GM18868 (cell line): ENCODE measurements at regions not wholly inside any gene's neighbourhood (a gene's known extent, or its start where the extent isn't known, plus 50 kb on each side); places are given as distances from the start of the nearest gene placed in this dataset.

Experiments used
- ATAC-seq: cut with Tn5 transposase; IDR thresholded peaks from one replicate; pipeline ENCODE4 v1.9.1; 2021; ENCODE audit warnings: mild to moderate bottlenecking, moderate library complexity; ENCODE audit not compliant: unreplicated experiment

DNA sequence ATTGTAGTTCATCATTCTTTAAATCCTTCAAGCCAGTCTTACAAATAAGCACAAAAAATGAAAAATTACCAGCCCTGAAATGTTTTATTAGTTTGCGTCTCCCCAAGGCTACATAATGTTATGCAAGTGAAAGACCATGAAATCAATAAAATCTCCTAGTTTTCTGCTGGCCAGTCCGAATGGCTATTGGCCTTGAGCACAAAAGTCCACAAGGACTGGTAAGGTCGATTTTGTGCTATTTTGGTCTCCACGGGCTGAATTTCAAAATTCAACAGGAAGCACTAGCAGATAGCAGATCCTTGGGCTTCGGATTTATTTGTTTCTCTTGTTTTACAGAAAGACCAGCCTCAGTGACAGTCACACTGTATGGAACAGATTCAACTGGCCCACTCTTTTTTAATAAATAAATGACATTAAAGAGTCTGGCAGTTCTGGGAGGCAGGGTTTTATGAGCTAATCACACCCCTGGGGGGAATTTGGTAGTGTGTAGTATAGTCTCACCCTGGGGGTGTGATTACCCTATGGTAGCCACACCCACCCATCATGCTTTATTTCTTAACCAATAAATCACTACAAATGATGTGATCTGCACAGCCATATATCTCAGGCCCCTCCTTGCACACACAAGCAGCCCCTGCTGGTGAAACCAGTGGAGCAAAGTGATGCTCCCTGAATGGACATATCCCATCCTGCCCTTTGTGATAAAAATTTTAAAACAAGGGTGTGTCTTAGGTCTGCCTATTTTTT, 51.1 kb upstream of the TMEM33 start:
- no peak for ATAC-seq

DNA sequence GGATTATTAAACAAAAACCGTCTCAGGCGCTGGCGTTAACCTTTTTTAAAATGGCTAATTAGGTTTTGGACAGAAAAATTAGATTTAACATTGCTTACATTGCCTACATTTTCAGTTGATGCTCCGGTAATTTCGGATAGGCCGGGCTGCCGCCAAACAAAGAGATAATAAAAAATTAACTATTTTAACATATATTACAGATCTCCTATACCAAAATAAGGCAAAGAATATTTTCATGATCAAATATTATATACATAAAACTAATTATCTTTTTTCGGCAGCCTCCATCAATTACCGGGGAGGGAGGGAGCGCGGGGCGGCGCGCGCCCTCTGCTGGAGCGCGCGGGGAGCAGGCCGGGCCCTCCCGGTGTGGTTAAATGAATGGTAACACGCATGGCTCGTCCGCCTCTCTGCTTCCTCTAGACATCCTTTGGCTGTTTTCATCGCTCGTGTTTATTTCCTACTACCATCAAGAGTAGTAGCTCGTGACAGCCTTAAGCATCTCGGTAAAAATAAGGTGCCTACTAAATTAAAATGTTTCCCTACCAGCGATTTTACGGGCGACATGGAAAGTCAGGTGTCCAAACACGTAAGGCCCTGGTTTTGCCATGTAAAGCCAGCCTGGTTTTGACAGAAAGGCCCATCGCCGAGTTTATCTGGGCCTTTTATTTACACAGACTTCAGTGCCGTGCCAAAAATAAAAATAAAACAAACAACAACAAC, 52.4 kb upstream of the TMEM33 start:
- ATAC-seq: peak; percentile 88

DNA sequence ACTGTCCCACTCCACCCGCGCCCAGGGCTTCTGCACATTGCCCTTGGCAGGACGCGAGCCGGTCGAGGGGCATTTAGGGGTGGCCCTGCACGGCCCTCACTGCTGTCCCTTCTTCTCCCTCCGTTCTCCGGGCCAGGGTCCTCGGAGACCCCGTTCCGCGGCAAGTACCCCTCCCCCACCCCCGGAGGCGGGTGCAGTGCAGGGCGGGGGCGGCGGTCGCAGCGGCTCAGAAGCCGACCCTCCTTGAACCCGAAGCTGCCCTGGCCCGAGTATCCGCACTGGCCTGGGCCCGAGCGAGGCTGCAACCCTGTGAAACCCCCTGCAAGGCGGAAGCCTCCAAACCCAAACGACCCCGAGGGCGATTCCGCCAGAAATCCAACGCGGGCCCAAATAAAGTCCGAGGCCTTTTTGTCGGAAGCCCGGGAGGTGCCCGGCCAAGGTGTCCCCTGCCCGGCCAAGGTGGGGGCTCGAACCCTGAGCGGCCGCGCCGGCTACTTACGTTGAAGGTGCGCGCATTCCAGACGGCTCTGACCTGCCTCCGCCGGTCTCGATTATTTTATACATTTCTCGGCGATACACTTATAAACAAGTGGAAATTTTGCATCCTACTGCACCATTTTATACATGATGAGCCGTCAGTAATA, 53.1 kb upstream of the TMEM33 start:
- no peak for ATAC-seq

DNA sequence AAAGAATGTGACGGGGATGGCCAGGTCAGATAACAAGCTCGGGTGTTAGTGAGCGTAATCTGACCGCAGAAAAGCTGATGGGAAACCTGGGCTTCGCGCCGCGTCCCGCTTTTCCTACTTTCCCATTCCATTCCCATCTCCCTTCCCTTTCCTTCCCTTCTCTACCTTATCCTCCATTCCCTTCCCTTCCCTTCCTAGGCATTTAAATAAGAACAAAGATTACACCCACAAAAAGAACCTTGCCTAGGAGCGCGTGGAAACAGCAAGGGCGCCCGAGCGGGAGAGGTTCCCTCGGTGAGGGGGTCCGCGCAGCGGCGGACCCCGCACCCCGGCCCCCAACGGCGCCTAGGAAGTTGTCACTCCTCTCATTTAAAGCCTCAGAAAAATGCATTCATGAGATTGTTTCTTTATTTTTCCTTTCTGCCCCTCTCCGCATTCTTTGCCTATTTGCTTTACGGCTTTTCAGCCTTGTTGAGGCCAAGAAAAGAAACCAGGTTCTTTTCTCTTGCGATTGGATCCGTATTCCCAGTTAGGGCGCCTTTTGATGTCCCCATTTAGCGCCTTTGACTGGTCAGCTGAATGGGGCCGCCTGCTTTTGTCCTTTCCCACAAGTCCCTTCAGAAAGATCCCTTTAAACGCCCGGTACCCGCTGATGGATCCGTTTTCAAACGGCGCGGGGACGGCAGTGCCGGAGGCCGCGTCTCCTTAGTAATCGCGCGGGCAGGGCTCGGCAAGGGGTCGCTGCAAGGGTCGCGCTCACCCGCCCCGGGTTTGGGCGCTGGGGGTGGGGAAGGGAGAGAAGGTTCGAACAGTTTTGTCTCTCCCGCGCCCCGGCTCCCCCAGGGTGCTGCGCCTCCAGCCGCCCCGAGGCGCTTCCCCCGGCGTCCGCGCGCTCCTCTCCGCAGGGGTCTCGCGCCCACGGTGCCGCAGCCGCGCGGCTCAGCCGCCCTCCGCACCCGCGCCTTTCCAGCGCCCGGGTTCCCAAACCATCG, 54.1 kb upstream of the TMEM33 start:
- ATAC-seq: no peak

DNA sequence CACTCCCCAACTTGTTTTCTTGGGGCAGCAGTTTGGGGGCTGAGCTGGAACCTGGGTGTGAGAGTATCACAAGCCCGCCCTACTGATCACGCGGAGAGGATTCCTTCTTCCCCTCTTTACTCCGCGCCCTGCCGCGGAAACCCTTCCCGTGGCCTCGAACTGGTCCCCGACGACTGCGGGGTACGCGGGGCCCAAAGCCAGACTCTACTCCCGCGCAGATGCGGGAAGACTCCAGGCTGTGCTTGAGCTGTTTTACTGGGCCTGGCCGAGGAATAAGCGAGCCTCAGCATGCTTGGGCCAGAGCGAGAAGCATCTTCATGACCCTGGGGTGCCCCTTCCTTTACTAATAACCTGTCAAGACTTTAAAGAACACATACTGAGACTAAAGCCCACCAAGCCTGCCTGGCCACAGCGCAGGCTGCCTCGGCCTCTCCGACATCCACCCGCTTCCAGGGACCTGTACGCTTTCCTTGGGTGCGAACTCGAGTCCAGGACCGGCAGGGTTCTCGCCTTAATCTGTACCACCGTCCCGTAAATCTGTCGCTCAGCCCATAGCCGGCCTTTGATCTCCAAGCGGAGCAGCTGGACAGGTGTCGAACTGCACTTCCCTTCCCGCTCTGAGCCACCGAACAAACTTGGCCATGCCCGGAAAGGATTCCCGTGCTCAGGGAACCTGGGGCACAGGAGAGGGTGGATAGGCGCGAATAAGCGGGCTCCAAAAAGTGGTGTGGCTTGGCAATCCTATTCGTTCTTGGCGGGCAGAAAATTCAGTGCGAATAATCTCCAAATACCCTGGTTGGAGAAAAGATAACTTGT, 55.0 kb upstream of the TMEM33 start:
- ATAC-seq: no peak

DNA sequence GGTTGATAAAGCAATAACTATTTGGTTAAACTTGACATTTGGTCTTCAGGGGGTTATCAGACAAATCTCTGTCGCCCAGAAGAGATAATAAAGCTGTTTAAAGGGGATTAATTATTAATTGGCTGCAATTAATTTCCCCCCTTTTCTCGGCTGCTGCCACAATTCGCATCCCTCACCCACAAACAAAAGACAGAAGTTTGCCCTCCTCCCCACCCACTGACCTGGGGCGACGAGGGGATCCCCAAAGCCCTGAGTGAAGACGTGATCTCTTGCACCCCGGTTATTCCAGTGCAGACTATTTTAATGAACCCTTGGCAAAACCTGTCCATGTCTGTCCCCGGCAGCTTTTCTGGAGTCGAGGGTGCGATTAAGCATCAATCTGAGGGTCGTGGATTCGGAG, 55.7 kb upstream of the TMEM33 start:
- no peak for ATAC-seq

DNA sequence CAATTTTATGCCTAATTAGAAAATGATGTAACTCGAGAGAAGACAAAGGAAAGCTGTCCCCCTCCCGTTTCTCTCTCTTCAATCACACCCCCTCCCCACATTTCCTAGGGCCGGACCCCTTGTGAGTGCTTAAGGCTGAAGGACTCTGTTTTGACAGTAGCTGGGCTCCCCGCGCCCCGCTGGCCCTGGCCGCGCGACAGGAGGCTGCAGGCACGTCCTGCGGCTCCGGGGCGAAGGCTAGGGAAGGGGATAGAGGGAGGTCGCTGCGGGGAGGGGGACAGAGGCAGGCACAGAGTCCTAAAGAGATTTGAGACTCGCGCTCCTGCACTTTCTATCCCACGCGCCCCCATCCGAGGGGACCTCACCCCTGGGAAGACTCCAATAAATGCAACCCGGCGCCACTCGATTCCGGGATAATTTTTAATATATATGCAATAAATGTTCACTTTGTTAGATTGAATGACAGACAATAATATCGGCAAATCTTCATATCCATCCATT, 56.2 kb upstream of the TMEM33 start:
- no peak for ATAC-seq

DNA sequence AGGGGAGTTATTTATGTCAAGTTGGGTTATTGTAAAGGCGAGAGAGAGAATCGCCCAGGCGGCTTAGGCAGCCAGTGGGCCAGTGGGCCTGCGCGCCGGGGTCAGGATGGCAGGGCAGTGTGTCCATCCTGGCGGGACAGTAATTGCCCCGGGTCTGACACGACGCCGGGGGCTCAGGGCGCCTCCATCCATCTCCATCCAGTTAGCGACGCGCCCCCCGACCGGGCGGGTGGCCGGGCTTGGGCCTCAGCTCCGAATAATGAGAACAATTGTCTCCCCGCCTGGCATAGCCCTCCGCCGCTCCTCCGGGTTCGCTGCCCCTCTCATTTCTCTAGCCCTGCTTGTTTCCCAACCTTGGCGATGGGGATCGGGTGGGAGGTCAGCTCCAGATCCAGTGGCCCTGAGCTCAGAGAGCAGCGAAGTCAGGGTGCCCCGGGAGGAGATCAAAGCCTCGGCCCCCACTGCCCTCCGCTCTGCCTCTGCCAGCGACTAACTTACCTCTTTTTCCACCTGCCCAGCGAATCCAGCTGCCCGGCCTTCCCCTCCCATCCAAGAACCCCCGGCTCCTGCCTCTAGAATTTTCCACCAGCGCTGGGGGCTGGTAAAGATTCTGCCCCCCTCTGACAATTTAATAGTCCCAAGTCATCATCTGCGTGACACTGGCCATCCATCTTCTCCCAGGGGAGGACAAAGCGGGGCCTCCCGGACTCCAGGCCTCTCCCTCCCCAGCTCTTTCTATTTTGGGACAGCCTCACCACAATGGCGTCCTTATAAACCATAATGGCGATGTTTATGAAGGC, 56.9 kb upstream of the TMEM33 start:
- no peak for ATAC-seq

DNA sequence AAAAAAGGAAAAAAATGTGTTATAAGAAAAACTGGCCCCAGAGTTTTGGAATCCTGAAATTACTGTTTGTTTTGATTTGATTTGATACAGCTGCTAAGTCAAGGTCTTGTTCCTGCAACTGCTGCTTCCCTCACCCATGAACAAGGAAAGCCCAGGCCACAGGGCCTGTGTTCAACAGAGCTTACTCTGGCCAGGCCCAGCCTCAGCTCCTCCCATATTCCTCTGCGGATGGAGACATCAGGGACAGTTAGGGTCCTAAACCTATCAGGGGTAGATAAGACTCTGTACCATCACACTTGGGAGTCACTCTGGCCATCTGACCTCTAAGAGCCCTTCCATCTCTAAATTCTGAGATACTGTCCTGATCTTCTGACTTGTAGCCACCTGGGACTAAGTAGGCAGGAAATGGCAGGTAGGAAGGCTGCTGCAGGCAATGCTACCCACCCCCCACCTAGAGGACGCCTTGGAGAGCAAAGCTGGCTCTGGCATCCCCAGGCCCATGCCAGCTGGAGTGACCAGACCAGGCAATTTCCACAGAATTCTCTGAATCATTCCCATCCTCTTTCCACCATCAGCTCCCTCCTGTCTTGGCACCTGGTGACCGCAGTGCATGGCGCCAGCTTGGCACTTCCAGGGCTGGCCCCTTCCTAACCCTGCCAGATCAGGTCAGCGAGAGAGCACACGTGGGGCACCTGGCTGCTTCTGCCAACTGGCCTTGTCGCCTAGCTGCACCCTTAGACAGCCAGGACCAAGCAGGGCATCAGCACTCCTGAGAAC, 58.0 kb upstream of the TMEM33 start:
- ATAC-seq: no peak

DNA sequence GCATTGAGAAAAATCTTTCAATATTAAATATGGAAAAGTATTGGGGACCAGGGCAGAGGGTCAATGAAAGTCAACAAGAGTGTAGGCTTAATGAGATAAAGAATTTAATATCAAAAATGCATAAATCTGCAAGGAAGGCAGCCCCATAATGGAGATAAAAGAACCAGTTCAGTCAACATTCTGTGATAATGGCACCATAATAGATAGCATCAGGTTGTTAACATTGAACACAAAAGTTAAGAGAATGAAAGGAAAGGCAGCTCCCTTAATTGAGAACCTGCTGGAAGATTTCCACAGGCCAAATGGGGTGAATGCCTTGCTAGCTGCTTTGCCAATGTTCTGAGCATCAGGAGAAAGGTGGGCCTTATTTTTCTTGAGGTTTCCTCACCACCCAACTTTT, 60.4 kb upstream of the TMEM33 start:
- ATAC-seq: no peak

DNA sequence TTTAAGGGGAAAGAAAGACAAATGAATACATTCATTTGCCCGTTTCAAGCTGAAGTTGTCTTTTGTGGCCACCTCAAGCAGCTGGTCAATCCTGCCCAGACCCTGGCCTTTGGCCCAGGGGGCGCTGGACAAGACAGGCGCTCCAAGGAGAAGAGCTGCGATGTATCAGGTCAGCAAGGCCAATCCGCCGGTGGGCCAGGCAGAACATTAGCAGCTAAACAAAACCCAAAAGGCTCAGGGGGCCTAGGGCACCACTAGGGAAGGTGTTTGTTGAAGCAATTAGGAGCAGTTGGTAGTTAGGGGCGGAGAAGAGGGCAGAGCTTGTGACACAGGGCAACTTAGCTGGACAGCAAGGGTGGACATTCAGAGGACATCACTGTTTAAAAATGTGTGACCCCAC, 60.8 kb upstream of the TMEM33 start:
- ATAC-seq: no peak

DNA sequence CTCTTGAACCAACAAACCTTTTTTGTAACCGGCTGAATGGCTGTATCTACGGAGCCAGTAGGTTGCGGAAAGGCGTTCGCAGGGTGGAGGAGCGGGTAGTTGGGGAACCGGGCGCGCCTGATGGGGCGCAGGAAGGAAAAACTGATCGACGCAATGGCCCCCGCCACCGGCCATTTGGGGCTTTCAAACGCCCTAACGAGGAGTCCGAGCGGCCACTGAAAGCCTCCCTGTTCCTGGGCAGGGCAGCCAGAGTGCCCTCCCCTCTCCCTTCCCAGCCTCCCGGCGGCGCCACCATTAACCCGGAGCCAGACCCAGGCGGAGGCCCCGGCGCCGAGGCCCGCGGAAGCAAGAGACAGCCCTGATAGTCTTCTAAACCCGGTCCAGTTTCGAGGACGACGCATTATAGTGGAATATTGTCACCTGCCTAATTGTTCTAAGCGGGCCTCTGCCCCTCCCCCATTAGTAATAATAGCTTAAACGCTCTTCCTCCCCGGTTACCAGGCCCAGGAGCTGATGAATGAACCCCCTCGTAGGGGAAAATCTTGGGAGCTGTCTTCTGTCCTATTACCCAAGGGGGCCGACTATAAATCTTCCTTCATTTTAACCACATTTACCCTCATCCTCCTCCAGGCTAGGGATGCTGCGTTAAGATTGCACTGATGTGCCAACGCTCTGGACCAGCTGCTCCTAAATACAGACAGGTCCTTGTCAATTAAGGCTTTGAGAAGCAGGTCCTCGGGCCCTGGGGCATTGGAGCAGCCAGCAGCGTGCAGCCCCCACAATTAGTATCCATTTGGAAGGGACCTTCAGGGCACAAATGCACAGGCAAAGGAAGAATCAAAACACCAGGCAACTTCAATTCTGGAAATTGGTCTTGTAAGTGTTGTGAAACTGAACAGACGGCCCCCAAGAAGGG, 61.6 kb upstream of the TMEM33 start:
- ATAC-seq: no peak

DNA sequence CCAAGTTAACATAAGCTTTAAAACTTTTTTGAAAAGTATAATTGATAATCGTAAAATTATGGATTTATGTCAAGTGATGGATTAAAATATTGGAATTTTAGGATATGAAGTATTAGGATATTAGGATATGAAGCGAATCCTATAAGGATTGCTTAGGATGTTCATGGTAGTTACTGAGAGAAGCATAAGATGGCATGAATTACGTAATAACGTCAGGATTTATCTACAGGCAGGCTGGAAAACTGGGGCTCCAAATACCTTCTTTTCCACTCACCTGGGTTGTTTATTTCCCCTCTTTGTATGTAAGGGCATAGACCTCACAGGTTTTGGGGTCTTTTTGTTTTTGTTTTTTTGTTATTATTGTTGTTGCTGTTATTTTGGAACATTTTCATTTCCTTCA, 65.2 kb upstream of the TMEM33 start:
- ATAC-seq: no peak

DNA sequence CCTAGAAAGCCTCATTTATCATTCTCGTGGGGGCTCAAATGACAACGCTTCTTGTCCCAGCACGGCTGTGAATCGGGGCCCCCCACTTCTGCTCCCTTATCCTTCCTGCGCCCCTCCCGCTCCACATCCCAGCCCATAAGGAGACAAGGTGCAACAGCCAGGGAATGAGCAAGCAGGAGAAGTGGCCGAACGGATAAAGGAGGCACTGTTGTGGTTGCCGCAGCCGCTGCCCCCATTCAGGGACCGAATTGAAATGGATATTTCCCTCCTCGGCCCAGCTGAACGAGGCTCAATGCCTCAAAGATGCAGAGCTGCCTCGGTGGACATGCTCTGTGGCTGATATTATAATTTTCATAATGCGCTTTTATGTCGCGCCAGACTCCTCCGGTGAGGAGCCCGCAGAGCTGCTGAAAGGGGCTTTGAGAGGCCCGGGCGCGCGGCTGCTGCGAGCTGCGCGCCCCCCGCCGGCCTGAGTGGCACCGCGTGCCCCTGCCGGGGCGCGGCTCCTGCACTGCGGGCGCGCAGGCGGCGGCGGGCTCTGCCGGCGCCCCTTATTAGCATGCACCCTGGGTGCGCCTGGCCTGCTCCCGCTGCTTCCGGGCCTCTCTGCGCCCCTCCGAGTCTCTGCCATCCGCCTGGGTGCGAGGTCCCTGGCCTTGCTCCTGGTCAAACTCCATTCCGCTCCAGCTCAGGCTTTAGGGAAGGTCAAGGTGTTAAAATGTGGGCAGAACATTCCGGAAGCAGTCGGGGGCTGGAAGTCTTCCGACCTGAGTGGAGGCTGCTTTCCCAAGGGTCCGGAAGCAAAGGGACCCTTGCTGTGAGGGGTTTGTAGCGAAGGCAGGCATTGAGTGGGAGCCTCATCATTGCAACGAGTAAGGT, 68.2 kb upstream of the TMEM33 start:
- no peak for ATAC-seq

DNA sequence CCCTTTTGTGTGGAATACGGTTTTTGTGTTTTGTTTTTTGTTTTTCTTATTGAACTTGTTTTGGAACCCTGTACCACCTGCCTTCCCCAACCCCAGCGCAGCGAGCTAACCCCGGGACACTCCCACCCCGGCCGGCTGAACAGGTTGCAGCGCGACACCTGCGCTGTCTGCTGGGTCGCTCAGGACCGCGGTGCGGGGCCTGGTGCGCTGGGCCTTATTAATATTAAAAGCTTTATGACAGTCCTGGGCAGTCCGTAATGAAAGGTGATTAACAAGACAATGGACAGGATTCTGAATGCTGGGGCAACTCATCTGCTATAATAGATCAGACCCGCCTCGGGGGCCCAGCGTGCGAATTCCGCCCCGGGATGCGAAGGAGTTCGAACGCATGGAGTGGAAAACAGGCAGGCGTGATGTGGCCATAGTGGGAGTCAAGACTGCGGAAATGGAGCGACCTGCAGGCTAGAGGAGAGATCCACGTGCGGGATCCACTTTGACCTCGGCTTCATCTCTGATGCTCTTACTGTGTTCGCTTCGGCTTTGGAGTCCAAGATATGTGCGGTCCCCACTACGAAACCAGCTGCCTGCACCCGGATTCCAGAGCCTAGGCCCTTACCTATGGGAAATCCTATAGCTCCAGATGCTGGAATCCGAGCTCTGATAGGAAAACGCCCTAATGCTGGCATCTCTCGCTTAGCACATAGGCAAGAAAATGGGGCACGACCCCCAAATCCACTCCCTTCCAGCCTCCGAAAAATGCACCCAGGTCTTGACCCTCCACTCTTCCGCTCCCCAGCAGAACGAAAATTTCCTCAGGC, 69.0 kb upstream of the TMEM33 start:
- no peak for ATAC-seq
